ENCODE measurements at regions not wholly inside any gene's neighbourhood (a gene's known extent, or its start where the extent isn't known, plus 50 kb on each side); places are given as distances from the start of the nearest gene placed in this dataset.
"Not testable (repeated sequence)": the region's sequence is repeated elsewhere in the genome, so short reads cannot be mapped to it uniquely, and the experiment has no call there.

DNA sequence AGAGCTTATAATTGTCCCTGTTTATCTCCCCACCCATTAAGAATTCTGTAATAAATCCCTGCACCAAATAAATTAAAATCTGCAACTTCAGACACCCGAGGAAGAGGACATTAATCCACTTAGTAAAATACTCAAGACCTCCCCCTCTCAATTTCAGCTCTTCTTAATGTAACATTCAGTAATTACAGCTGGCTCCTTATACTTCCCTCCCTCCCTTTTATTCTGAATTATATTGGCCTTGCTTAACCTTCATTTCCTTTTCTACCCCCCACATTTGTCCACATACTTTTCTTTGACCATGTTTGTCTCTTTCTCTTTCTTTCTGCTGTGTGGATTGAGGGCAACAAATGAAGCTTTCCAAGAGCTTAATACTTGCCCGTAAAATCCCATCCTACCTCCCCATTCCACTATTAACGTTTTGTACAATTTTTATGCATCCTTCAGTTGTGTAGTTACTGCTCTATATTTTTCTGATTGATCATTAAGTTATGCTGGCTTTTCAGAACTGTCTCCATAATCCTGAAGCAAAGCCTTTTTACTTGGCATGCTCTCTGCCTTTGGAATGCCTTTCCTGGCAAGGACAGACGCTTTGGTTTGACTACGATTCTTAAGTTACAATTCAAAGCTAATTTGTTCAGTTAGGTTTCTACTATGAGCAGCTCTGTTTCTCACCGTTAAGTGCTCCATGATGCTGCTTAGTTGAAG is 580.1 kb downstream of the ZEB2 start:
- DNase-seq = no peak

DNA sequence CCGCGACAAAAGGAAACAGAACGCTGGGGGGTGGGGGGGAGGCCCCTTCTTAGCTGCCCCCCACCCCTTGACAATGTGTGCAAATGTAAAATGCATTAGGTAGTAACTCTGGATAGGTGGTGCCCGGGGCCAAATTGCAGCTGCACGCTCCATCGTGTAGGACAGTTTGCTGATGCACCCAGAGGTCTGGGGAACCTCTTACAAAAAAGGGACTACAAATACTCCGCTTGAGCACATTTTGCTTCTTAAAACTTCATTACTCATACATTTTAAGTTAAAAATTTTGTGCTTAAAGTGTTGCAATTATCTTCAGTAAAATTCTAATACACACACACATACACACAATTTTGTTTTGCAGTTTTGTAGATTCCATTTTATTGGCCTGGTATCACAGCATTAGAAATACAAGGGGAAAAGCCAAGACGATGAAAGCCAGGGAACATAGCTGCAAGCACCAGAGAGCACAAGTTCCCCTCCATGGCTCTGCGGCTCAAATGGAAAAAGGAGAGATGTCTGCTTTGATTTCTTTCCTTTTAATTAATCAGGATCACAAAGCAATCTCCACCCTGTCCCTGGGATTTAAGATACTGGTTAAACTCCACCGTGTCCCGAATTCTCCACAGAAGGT is 582.1 kb downstream of the ZEB2 start:
- no peak for DNase-seq

DNA sequence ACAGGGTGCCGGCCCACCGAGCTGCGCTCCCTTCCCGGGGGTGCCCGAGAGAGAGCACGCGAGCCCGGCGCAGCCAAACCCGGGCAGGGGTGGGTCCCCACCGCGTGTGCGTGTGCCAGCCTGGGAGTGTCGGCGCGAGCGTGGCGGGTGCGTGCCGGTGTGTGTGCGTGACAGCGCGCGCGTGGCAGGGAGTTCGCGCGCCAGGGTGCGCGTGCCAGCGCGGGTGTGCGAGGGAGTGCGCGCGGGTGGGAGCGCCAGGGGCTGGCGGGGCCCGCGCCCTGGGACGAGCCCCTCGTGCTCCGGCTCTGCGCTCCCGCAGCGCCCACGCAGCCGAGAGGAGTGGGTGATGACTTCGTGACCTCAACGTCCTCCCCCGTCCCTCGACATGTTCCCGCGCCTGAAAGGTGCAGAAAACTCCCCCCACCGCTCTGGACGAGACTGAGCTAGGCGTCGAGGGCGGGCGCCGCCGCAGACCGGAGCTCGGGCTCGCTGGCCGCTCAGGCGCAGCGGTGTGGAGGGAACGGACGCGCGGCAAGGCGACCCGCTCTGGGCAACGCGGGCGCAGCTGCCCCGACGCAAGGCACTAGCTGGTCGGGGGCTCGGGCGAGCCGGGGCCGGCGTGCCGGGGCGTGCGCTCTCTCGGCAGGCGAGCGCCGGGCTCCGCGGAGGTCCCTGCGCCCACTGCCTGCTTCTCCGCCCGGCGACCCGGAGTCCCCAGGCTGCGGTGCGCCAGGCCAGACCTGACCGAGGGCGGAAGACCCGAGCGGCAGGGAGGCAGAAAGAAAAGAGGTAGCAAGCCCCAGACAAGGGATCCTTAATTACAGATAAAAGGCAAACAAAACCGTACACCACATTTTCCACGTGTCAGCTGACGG is 582.8 kb downstream of the ZEB2 start:
- no peak for DNase-seq

DNA sequence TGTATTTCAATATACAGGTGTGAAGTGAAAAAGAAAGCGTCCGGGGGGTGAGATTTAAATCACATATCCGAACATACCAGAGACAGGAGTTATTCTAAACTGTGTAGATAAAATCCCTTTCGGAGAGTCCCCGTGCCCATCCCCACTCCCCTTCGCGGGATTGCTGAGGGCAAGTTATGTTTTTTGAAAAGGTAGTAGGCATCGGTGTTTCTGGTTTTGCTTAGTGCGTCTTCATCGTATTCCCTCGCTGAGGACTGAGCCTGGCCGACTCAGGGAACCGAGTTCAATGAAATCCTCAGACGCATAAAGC is 583.4 kb downstream of the ZEB2 start:
- no peak for DNase-seq

GRCh38 chr2:143935482-143935752 is 584.5 kb downstream of the ZEB2 start:
- no peak for DNase-seq

DNA sequence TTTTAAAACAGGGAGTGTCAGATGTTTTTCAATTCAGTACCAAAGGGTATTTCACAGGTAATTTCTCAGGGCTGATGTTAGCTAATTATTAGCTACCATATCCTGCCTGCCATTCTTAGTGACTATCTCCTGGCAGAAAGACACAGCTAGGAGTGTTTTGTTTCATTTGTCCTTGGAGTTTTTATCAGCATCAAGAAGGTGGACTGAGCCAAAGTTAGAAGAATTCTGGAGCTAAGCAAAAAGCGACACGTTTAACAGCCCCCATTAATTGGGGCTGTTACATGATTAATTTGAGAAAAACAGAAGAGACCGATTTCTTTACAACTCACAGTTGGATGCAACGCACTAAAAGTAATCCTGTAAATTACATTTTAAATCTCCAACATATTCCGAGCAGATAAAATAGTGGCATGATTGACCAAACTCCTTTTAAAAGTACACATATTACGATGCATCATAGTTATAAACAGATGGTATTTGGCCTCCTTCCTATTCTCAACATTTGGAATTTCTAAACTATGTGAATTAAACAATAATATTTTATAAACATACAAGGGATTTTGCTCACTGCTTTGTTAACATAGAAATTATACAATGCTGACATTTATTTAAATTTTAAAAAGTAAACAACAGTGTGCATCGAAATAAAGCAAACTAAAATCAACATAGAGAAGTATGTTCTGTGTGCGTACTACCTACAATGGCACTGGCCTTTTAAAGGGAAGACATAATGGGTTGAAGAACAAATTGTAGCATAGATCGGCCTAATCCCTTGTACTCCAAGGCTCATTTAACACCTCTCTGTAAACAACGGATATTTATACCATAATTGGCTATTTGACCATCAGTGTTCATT is 585.1 kb downstream of the ZEB2 start:
- peak; percentile 62 for DNase-seq

- DNase-seq = no peak
Measured at GRCh38 chr2:143933946-143934569, 585.9 kb downstream of the ZEB2 start.

- DNase-seq = no peak
Measured at GRCh38 chr2:143930891-143931290, 589.0 kb downstream of the ZEB2 start.

DNA sequence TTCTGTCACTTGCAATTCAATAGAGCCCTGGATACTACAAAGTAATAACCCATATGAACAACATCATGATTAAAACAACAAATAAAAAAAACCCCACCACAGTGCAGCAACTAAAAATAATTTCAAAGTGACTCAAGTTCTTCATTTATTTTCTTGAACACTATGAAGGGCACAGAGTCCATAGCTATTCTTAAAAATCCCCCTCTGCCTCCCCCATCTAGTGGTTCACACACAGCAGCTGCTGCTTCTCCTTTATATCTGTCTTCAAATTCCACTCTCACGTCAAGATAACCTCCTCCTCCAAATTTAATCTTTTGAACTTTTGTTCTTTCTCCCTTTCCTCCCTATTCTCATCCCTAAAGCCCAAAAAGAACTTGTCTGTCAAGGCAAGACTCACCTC is 591.3 kb downstream of the ZEB2 start:
- no peak for DNase-seq

GRCh38 chr2:143928184-143928583 is 591.7 kb downstream of the ZEB2 start:
- no peak for DNase-seq

- no peak for DNase-seq
Measured at GRCh38 chr2:143926736-143927135, 593.2 kb downstream of the ZEB2 start.

- not testable (repeated sequence) for DNase-seq
Measured at GRCh38 chr2:143922261-143922830, 597.6 kb downstream of the ZEB2 start.

DNA sequence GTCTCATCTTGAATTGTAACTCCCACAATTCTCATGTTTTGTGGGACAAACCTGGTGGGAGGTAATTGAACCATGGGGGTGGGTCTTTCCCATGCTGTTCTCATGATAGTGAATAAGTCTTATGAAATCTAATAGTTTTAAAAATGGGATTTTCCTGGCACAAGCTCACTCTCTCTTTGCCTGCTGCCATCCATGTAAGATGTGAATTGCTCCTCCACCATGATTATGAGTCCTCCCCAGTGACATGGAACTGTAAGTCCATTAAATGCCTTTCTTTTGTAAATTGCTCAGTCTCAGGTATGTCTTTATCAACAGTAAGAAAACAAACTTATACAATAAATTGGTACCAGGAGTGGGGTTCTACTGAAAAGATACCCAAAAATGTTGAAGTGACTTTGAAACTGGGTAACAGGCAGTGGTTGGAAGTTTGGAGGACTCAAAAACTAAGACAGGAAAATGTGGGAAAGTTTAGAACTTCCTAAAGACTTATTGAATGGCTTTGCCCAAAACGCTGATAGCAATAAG is 601.4 kb downstream of the ZEB2 start:
- DNase-seq = no peak

GRCh38 chr2:143916781-143917180 is 603.1 kb downstream of the ZEB2 start:
- DNase-seq = no peak

- DNase-seq = no peak
Measured at GRCh38 chr2:143909577-143910353, 610.2 kb downstream of the ZEB2 start.

DNA sequence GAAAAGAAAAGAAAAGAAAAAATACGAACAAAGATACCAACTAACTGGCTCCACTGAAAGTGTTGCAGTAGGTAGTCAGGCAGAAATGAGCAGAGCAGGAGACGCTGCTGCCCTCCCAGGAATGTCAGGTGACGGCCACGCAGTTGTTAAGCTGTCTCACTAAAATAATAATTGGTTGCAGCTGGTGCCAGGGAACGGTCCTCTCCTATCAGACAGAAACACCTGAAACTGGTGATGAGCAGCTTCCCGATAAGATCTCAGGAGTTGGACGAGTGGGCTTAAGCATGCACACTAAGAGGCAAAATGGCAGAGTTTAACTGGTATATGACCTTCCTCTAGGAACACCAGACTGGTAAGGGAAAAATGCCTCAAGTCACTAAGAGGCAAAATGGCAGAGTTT is 611.1 kb downstream of the ZEB2 start:
- DNase-seq = no peak

DNA sequence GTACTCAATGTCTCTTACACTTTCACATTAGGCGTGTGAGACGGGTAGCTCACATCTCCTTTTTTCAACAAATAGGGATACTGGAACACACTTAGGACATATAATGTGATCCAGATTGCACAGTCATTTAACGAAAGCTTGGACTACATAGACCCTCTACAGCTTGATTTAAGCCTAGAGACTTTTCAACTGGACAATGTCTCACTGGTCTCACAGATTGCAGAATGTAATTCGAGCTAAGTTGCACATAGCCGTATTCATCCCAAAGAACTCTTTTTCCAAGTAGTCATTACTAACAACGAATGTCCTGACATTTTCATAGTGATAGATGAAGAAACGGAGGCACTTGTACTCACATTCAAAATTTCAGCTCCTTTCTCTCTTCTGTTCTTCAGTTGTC is 612.1 kb downstream of the ZEB2 start:
- DNase-seq = no peak

- DNase-seq = no peak
Measured at GRCh38 chr2:143906850-143907249, 613.1 kb downstream of the ZEB2 start.

DNA sequence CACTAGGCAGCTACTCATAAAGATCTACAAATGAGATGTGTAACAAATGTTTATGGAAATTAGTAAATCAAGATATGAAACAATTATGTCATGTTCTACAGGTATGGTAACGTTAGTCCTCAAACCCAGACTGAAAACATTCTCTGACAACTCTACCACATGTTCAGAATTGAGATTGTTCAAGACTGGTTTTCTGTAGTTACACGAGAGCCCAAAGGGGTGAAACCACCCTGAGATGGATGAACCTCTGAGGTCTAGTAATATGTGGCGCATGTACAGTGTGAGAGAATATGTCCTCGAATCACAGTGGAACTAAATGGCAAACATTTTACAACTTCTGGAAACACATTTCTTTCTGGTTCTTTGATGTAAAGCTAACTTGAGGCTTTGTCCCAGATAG is 614.3 kb downstream of the ZEB2 start:
- no peak for DNase-seq

- DNase-seq = no peak
Measured at GRCh38 chr2:143903172-143903856, 616.6 kb downstream of the ZEB2 start.

Measured in kidney glomerular epithelial cell (primary cell).